ENCODE measurements at regions not wholly inside any gene's neighbourhood (a gene's known extent, or its start where the extent isn't known, plus 50 kb on each side); places are given as distances from the start of the nearest gene placed in this dataset.

- TF ChIP-seq, protein P1, sequence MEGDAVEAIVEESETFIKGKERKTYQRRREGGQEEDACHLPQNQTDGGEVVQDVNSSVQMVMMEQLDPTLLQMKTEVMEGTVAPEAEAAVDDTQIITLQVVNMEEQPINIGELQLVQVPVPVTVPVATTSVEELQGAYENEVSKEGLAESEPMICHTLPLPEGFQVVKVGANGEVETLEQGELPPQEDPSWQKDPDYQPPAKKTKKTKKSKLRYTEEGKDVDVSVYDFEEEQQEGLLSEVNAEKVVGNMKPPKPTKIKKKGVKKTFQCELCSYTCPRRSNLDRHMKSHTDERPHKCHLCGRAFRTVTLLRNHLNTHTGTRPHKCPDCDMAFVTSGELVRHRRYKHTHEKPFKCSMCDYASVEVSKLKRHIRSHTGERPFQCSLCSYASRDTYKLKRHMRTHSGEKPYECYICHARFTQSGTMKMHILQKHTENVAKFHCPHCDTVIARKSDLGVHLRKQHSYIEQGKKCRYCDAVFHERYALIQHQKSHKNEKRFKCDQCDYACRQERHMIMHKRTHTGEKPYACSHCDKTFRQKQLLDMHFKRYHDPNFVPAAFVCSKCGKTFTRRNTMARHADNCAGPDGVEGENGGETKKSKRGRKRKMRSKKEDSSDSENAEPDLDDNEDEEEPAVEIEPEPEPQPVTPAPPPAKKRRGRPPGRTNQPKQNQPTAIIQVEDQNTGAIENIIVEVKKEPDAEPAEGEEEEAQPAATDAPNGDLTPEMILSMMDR (conservative IDR thresholded peaks at IDR 0.05 in 1 of 2, IDR thresholded peaks at IDR 0.05 in 1 of 2; ENCODE audit: extremely low read depth in 1 of 2, insufficient read depth in 1 of 2, low read depth in 1 of 2, low read length in 2 of 2): no peak
- TF ChIP-seq EZH2 (IDR thresholded peaks at IDR 0.05; ENCODE audit: borderline replicate concordance, low read length): no peak
Observed at GRCh38 chr6:76222189-76222588, 149.7 kb upstream of the IMPG1 start.
